ENCODE measurements at regions not wholly inside any gene's neighbourhood (a gene's known extent, or its start where the extent isn't known, plus 50 kb on each side); places are given as distances from the start of the nearest gene placed in this dataset.

DNA sequence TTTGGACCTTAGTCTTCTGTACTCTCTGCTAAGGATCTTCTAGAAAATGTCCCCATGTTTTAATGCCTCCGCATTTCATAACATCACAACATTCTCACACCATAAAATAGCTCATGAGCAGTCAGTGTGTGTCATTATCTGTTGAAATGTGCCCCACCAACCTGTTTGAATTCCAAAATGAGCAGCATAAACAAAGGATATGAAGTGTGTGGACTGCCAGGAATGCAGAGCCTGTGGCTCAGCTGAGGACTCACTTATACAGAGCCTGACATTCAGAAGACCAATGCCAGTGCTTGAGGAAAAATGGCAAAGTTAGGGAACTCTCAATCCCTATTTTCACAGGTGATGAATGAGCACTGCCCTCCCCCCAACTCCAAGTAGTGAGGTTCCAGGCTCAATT, 621.4 kb downstream of the POM121L12 start:
- TF ChIP-seq JUNB (CRISPR knock-in tag; IDR thresholded peaks at IDR 0.05; ENCODE audit: borderline replicate concordance) (no peak), NFRKB (IDR thresholded peaks at IDR 0.05) (no peak), HOXD1 (CRISPR knock-in tag; IDR thresholded peaks at IDR 0.05) (no peak), ZBTB33 (CRISPR knock-in tag; IDR thresholded peaks at IDR 0.05) (no peak), RAD21 (CRISPR knock-in tag; IDR thresholded peaks at IDR 0.05) (no peak), EP300 (IDR thresholded peaks at IDR 0.05; ENCODE audit: low read depth in 2 of 2, low read length in 2 of 2) (no peak), EP300 (CRISPR knock-in tag; IDR thresholded peaks at IDR 0.05; ENCODE audit: borderline replicate concordance) (no peak), HDAC2 (CRISPR knock-in tag; IDR thresholded peaks at IDR 0.05) (no peak)
